ENCODE measurements at regions not wholly inside any gene's neighbourhood (a gene's known extent, or its start where the extent isn't known, plus 50 kb on each side); places are given as distances from the start of the nearest gene placed in this dataset.

DNA sequence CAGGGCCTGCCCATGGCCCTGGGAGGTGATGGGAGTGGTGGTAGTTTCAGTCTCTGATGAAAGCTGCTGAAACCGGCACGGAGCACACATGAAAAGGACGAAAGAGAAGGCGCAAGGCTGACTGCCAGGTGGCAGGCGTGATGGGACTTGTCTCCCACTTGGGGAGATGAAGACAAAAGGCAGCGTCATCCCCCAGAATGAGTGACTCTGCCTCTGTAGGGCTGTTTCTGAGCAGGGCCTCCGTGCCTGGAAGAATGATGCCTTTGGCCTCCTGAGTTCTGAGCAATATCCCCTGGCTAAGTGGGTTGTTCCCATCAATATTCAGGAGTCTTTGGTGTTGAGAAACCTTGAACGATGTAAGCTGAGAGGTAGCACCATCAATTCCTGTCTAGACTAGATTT, 237.8 kb downstream of the OPA1 start:
- TF ChIP-seq SPI1 (IDR thresholded peaks at IDR 0.05; ENCODE audit: low read depth, low read length) (no peak), PAX5 (IDR thresholded peaks at IDR 0.05; ENCODE audit: insufficient read depth, low read length, severe bottlenecking) (no peak), POLR2A (IDR thresholded peaks at IDR 0.05; ENCODE audit: low read depth, low read length) (no peak), POU2F2 (IDR thresholded peaks at IDR 0.05; ENCODE audit: low read depth, low read length) (no peak), POLR2AphosphoS5 (IDR thresholded peaks at IDR 0.05; ENCODE audit: low read depth, low read length) (no peak), TAF1 (IDR thresholded peaks at IDR 0.05; ENCODE audit: low read depth, low read length) (no peak)
- no peak for FAIRE-seq
- DNase-seq (ENCODE audit: insufficient read length, low spot score) = no peak

- FAIRE-seq (no peak), DNase-seq (ENCODE audit: insufficient read length, low spot score) (peak; percentile 21)
- no peak for TF ChIP-seq TAF1 (IDR thresholded peaks at IDR 0.05; ENCODE audit: low read depth, low read length)
- TF ChIP-seq POU2F2 (IDR thresholded peaks at IDR 0.05; ENCODE audit: low read depth, low read length) = no peak
- TF ChIP-seq SPI1 (IDR thresholded peaks at IDR 0.05; ENCODE audit: low read depth, low read length) = no peak; the same call in 1 of the 2 replicates
- TF ChIP-seq PAX5 (IDR thresholded peaks at IDR 0.05; ENCODE audit: insufficient read depth, low read length, severe bottlenecking) = no peak
- TF ChIP-seq POLR2A (IDR thresholded peaks at IDR 0.05; ENCODE audit: low read depth, low read length) = no peak
- no peak for TF ChIP-seq POLR2AphosphoS5 (IDR thresholded peaks at IDR 0.05; ENCODE audit: low read depth, low read length)
These were observed 238.8 kb downstream of the OPA1 start for GRCh38 chr3:193831495-193832455.

GRCh38 chr3:193832833-193833413, 239.9 kb downstream of the OPA1 start:
- DNase-seq (ENCODE audit: insufficient read length, low spot score) (no peak), FAIRE-seq (no peak)
- TF ChIP-seq POLR2AphosphoS5 (IDR thresholded peaks at IDR 0.05; ENCODE audit: low read depth, low read length) (no peak), POLR2A (IDR thresholded peaks at IDR 0.05; ENCODE audit: low read depth, low read length) (no peak), SPI1 (IDR thresholded peaks at IDR 0.05; ENCODE audit: low read depth, low read length) (no peak)

DNA sequence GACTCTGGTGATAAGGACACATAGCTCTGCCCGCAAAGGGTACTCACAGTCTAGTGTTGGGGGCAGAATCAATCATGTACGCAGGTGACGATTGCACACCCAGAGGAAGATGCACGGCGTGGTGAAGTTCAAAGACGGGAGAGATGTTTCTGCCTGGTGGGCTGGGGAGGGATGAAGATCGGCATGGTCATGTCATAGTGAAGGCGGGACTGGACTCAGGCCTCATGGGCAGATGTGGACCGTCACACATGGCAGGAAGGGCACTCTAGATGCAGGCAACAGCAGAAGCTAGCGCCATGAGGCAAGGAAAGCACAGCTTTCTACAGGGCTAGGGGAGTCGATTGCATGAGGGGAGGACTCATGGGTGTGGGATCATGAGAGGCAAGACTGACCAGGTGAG, 240.6 kb downstream of the OPA1 start:
- TF ChIP-seq POU2F2 (IDR thresholded peaks at IDR 0.05; ENCODE audit: low read depth, low read length) (no peak), POLR2A (IDR thresholded peaks at IDR 0.05; ENCODE audit: low read depth, low read length) (no peak), POLR2AphosphoS5 (IDR thresholded peaks at IDR 0.05; ENCODE audit: low read depth, low read length) (no peak), SPI1 (IDR thresholded peaks at IDR 0.05; ENCODE audit: low read depth, low read length) (no peak), TAF1 (IDR thresholded peaks at IDR 0.05; ENCODE audit: low read depth, low read length) (no peak), PAX5 (IDR thresholded peaks at IDR 0.05; ENCODE audit: insufficient read depth, low read length, severe bottlenecking) (no peak)
- DNase-seq (ENCODE audit: insufficient read length, low spot score) = no peak
- no peak for FAIRE-seq

- no peak for DNase-seq (ENCODE audit: insufficient read length, low spot score)
- no peak for FAIRE-seq
- TF ChIP-seq SPI1 (IDR thresholded peaks at IDR 0.05; ENCODE audit: low read depth, low read length) = no peak
- TF ChIP-seq POU2F2 (IDR thresholded peaks at IDR 0.05; ENCODE audit: low read depth, low read length) = no peak
- TF ChIP-seq POLR2A (IDR thresholded peaks at IDR 0.05; ENCODE audit: low read depth, low read length) = no peak
- no peak for TF ChIP-seq TAF1 (IDR thresholded peaks at IDR 0.05; ENCODE audit: low read depth, low read length)
- TF ChIP-seq POLR2AphosphoS5 (IDR thresholded peaks at IDR 0.05; ENCODE audit: low read depth, low read length) = no peak
- TF ChIP-seq PAX5 (IDR thresholded peaks at IDR 0.05; ENCODE audit: insufficient read depth, low read length, severe bottlenecking) = no peak
These were observed 242.4 kb downstream of the OPA1 start for GRCh38 chr3:193835414-193835813.

GRCh38 chr3:193836511-193836910, 243.5 kb downstream of the OPA1 start:
- FAIRE-seq = no peak
- DNase-seq (ENCODE audit: insufficient read length, low spot score) = no peak
- TF ChIP-seq TAF1 (IDR thresholded peaks at IDR 0.05; ENCODE audit: low read depth, low read length) (no peak), POLR2AphosphoS5 (IDR thresholded peaks at IDR 0.05; ENCODE audit: low read depth, low read length) (no peak), SPI1 (IDR thresholded peaks at IDR 0.05; ENCODE audit: low read depth, low read length) (no peak), POU2F2 (IDR thresholded peaks at IDR 0.05; ENCODE audit: low read depth, low read length) (no peak)

DNA sequence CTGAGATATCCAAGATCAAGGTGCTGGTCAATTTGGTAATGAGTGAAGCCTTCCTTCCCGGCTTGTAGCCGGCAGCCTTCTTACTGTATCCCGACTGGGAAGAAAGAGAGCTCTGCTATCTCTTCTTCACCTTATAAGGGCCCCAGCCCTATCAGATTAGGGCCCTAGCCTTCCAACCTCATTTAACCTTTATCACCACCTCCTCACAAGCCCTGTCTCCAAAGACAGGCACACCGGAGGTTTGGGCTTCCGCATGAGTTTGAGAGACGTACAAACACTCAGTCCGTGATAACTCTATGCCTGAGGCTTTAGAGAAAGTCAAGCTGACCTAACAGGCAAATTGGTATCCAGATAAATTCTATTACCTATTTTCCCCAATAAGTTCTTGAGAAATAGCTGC, 243.9 kb downstream of the OPA1 start:
- FAIRE-seq (no peak), DNase-seq (ENCODE audit: insufficient read length, low spot score) (no peak)
- TF ChIP-seq TAF1 (IDR thresholded peaks at IDR 0.05; ENCODE audit: low read depth, low read length) (no peak), POU2F2 (IDR thresholded peaks at IDR 0.05; ENCODE audit: low read depth, low read length) (no peak), SPI1 (IDR thresholded peaks at IDR 0.05; ENCODE audit: low read depth, low read length) (no peak), PAX5 (IDR thresholded peaks at IDR 0.05; ENCODE audit: insufficient read depth, low read length, severe bottlenecking) (no peak), POLR2A (IDR thresholded peaks at IDR 0.05; ENCODE audit: low read depth, low read length) (no peak), POLR2AphosphoS5 (IDR thresholded peaks at IDR 0.05; ENCODE audit: low read depth, low read length) (no peak)

DNA sequence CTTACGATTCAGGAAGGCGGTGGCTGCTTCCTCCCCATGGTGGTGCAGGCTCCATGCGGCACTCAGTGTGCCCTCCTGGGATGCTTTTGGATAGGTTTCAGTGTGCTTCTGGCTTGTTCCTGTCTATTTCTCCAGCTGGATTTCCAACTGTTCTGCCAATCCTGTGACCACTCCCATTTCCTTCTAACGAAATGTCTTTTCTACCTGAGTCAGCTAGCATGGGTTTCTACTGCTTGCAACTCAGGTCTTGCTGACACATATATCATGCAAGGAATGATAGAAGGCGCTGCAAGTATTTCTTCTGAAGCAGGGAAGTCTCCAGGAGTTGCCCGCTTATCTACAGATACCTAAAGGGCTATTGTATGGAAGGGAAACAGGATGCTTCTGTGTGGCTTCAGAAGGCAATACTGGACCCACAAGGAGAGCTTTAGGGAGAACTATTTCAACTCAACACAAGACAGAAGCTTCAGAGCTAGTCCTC, 244.4 kb downstream of the OPA1 start:
- no peak for TF ChIP-seq PAX5 (IDR thresholded peaks at IDR 0.05; ENCODE audit: insufficient read depth, low read length, severe bottlenecking)
- no peak for TF ChIP-seq POLR2AphosphoS5 (IDR thresholded peaks at IDR 0.05; ENCODE audit: low read depth, low read length)
- TF ChIP-seq POLR2A (IDR thresholded peaks at IDR 0.05; ENCODE audit: low read depth, low read length) = no peak
- no peak for TF ChIP-seq SPI1 (IDR thresholded peaks at IDR 0.05; ENCODE audit: low read depth, low read length)
- no peak for TF ChIP-seq POU2F2 (IDR thresholded peaks at IDR 0.05; ENCODE audit: low read depth, low read length)
- FAIRE-seq = no peak
- DNase-seq (ENCODE audit: insufficient read length, low spot score) = no peak

DNA sequence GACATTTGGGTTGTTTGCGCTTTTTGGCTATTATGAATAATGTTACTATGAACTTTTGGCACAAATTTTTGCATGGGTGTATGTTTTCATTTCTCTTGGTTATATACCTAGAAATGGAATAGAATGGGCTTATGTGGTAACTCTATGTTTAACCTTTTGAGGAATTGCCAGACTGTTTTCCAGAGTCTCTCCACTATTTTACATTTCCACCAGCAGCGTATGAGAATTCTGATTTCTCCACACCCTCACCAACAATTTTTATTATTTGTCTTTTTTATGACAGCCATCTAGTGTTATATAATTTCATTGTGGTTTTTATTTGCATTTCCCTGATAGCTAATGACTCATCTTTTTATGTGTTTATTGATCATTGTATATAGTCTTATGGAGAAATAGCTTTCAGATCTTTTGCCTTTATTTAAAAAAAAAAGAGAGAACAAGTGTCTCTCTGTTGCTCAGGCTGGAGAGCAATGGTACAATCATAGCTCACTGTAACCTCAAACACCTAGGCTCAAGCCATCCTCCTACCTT, 247.2 kb downstream of the OPA1 start:
- FAIRE-seq (no peak), DNase-seq (ENCODE audit: insufficient read length, low spot score) (no peak)
- TF ChIP-seq PAX5 (IDR thresholded peaks at IDR 0.05; ENCODE audit: insufficient read depth, low read length, severe bottlenecking) (no peak), POU2F2 (IDR thresholded peaks at IDR 0.05; ENCODE audit: low read depth, low read length) (no peak), SPI1 (IDR thresholded peaks at IDR 0.05; ENCODE audit: low read depth, low read length) (no peak), POLR2A (IDR thresholded peaks at IDR 0.05; ENCODE audit: low read depth, low read length) (no peak), POLR2AphosphoS5 (IDR thresholded peaks at IDR 0.05; ENCODE audit: low read depth, low read length) (no peak), TAF1 (IDR thresholded peaks at IDR 0.05; ENCODE audit: low read depth, low read length) (no peak)
